Fibroblast of lung (primary cell): ENCODE measurements at regions not wholly inside any gene's neighbourhood (a gene's known extent, or its start where the extent isn't known, plus 50 kb on each side); places are given as distances from the start of the nearest gene placed in this dataset.

Source experiments
- CTCF ChIP-seq, 2 donors: IDR thresholded peaks in 1 of 2; conservative IDR thresholded peaks in 1 of 2; 1 replicate in 1 of 2; 2 replicates in 1 of 2; pipeline ENCODE4 v1.5.1; 2011 to 2012; ENCODE audit warnings: low read length in 2 of 2, control low read depth in 1 of 2, inconsistent platforms in 1 of 2, low read depth in 1 of 2, mild to moderate bottlenecking in 1 of 2
- EZH2 ChIP-seq: IDR thresholded peaks from 2 replicates; pipeline ENCODE4 v1.5.1; 2012; ENCODE audit warnings: low read length, control low read depth, mild to moderate bottlenecking; ENCODE audit errors: missing control alignments

DNA sequence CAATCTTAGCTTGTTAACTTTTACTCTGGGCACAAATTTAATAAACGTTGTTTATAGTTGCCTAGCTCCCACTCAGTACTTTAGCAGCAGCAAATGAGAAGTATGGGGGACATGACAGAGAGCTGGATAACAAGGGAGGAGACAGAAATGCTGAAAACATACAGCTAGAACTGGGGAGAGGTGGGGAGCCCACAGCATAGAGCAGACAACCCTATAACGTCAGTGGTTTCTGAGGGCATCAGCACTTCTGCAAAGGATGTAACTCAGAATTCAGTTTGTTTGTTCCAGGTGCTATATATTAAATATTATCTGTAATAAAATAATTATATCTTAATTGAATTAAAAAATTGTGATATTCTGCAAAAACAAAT, 1098.7 kb upstream of the FANCL start:
- TF ChIP-seq CTCF (conservative IDR thresholded peaks at IDR 0.05 in 1 of 2, IDR thresholded peaks at IDR 0.05 in 1 of 2; ENCODE audit: low read depth in 1 of 2, low read length in 2 of 2) (no peak), EZH2 (no peak)
